Natural killer cell (primary cell): ENCODE measurements at regions not wholly inside any gene's neighbourhood (a gene's known extent, or its start where the extent isn't known, plus 50 kb on each side); places are given as distances from the start of the nearest gene placed in this dataset.

ENCODE experiments used
- ATAC-seq, 3 donors: fragments of 150-1000 bp in 2 of 3; fragments of 200-7000 bp in 1 of 3; cut with Tn5 transposase; 1 replicate in 1 of 3; 2 replicates in 2 of 3; pipeline ENCODE4 v1.10.0; 2021; ENCODE audit warnings: mild to moderate bottlenecking in 2 of 3, moderate library complexity in 2 of 3
- DNase-seq, 2 donors: peaks; one replicate each; pipeline versions ENCODE4 v3.0.0 to v3.0.0-alpha.2; 2013 to 2021; ENCODE audit warnings: mixed read lengths in 1 of 2
- H3K27ac ChIP-seq: one replicate; pipeline ENCODE4 v1.5.1; 2013; ENCODE audit warnings: mild to moderate bottlenecking, low read length
- H3K27me3 ChIP-seq: one replicate; pipeline ENCODE4 v1.6.1; 2013; ENCODE audit warnings: low read length; ENCODE audit not compliant: control insufficient read depth, insufficient read depth
- H3K36me3 ChIP-seq: one replicate; pipeline ENCODE4 v1.6.1; 2013; ENCODE audit warnings: low read length; ENCODE audit not compliant: control insufficient read depth, insufficient read depth
- H3K4me1 ChIP-seq: one replicate; pipeline ENCODE4 v1.6.1; 2013; ENCODE audit warnings: low read length; ENCODE audit not compliant: control insufficient read depth, insufficient read depth
- H3K4me3 ChIP-seq: one replicate; pipeline ENCODE4 v1.5.1; 2013; ENCODE audit warnings: low read length
- H3K9me3 ChIP-seq: one replicate; pipeline ENCODE4 v1.6.1; 2013; ENCODE audit warnings: low read length; ENCODE audit not compliant: control insufficient read depth, insufficient read depth
- H3K27ac Mint-ChIP-seq, 2 donors: one replicate each; pipeline ENCODE4 v1.8.0; 2022; ENCODE audit warnings: mild to moderate bottlenecking in 2 of 2, mixed read lengths in 2 of 2, moderate library complexity in 1 of 2
- H3K27me3 Mint-ChIP-seq, 2 donors: one replicate each; pipeline ENCODE4 v1.8.0; 2022; ENCODE audit warnings: low read depth in 2 of 2, mixed read lengths in 2 of 2
- H3K36me3 Mint-ChIP-seq: one replicate; pipeline ENCODE4 v1.8.0; 2022; ENCODE audit warnings: mixed read lengths
- H3K4me1 Mint-ChIP-seq, 2 donors: one replicate each; pipeline ENCODE4 v1.8.0; 2022; ENCODE audit warnings: mixed read lengths in 2 of 2
- H3K4me3 Mint-ChIP-seq: one replicate; pipeline ENCODE4 v1.8.0; 2022; ENCODE audit warnings: mild to moderate bottlenecking, moderate library complexity, mixed read lengths
- H3K9me3 Mint-ChIP-seq, 2 donors: one replicate each; pipeline ENCODE4 v1.8.0; 2022; ENCODE audit warnings: mixed read lengths in 2 of 2
- CTCF ChIP-seq: fragments of 200-600 bp; IDR thresholded peaks from one replicate; pipeline ENCODE4 v1.8.0; 2022; ENCODE audit warnings: antibody characterized with exemption
- WGBS: methylation state at CpG from one replicate; pipeline ENCODE4 v1.1.7; 2013; ENCODE audit warnings: missing lambda C conversion rate; ENCODE audit not compliant: insufficient coverage; 5-methylcytosine and 5-hydroxymethylcytosine counted together
- intact Hi-C: fragments of 100-400 bp; cut with micrococcal nuclease; formaldehyde crosslinking; loops from one replicate; pipeline ENCODE4 v1.14.2; 2022

GRCh38 chr15:31447931-31448634 is 121.4 kb downstream of the KLF13 start:
- H3K27me3 Mint-ChIP-seq: no peaks in the 10 kb centered on the region
- no peaks in the 10 kb centered on the region for H3K9me3 Mint-ChIP-seq
- no peak for TF ChIP-seq CTCF
- H3K27ac Mint-ChIP-seq: peak overlapping the region; percentile 48 to 52
- DNase-seq: peak in 1 of 2 donors; percentile 25
- no peaks in the 10 kb centered on the region for H3K36me3 Mint-ChIP-seq
- no peaks in the 10 kb centered on the region for H3K27me3 ChIP-seq
- no peak overlapping the region for H3K4me3 Mint-ChIP-seq
- H3K27ac ChIP-seq: no peak overlapping the region
- H3K4me1 ChIP-seq: peaks cover 18% of the 10 kb centered on the region
- no peak overlapping the region for H3K4me3 ChIP-seq
- 62% methylated on average over 8 of the region's 8 CpGs for WGBS
- no peaks in the 10 kb centered on the region for H3K9me3 ChIP-seq
- peaks cover 18 to 27% of the 10 kb centered on the region in 2 donors for H3K4me1 Mint-ChIP-seq
- no peaks in the 10 kb centered on the region for H3K36me3 ChIP-seq
- ATAC-seq: peak; percentile 82 to 92 (median 86)
- intact Hi-C loops: loop anchor here (1.0 kb wide), 1 partner anchor 13 kb away; no protein-coding TSS in a partner anchor

- Histone ChIP-seq H3K27ac (no peak overlapping the region), H3K36me3 (no peaks in the 10 kb centered on the region), H3K9me3 (no peaks in the 10 kb centered on the region), H3K4me1 (peaks cover 14% of the 10 kb centered on the region), H3K4me3 (no peak overlapping the region), H3K27me3 (no peaks in the 10 kb centered on the region)
- H3K27me3 Mint-ChIP-seq: no peaks in the 10 kb centered on the region
- no peaks in the 10 kb centered on the region for H3K9me3 Mint-ChIP-seq
- ATAC-seq: no peak
- intact Hi-C loops: loop anchor here (1.0 kb wide), 1 partner anchor 13 kb away; no protein-coding TSS in a partner anchor
- no peaks in the 10 kb centered on the region for H3K36me3 Mint-ChIP-seq
- TF ChIP-seq CTCF: no peak
- peaks cover 18 to 24% of the 10 kb centered on the region in 2 donors for H3K4me1 Mint-ChIP-seq
- WGBS: 36% methylated on average over 5 of the region's 5 CpGs
- peak overlapping the region; percentile 48 to 52 for H3K27ac Mint-ChIP-seq
- DNase-seq: no peak
- no peak overlapping the region for H3K4me3 Mint-ChIP-seq
Observed at GRCh38 chr15:31448635-31448979, 122.0 kb downstream of the KLF13 start.

GRCh38 chr15:31452595-31453557 is 126.2 kb downstream of the KLF13 start:
- no peaks in the 10 kb centered on the region for H3K36me3 ChIP-seq
- no peaks in the 10 kb centered on the region for H3K27me3 ChIP-seq
- TF ChIP-seq CTCF: no peak
- no peak overlapping the region for H3K27ac ChIP-seq
- H3K4me1 ChIP-seq: peaks cover 2% of the 10 kb centered on the region
- Mint-ChIP-seq H3K4me3 (no peak overlapping the region), H3K27ac (no peak overlapping the region), H3K27me3 (no peaks in the 10 kb centered on the region), H3K4me1 (peaks cover 27% of the 10 kb centered on the region in 2 donors), H3K9me3 (peaks cover 5% of the 10 kb centered on the region in 2 donors), H3K36me3 (peaks cover 9% of the 10 kb centered on the region)
- intact Hi-C loops: no loop called here
- no peak for ATAC-seq
- no peak overlapping the region for H3K4me3 ChIP-seq
- 93% methylated on average over 36 of the region's 36 CpGs for WGBS
- H3K9me3 ChIP-seq: no peaks in the 10 kb centered on the region
- DNase-seq: no peak
